Vagina (tissue), 2 donors: ENCODE measurements at regions not wholly inside any gene's neighbourhood (a gene's known extent, or its start where the extent isn't known, plus 50 kb on each side); places are given as distances from the start of the nearest gene placed in this dataset.

Experiments
- DNase-seq, 2 donors: peaks; one replicate each; pipeline ENCODE4 v3.0.0-alpha.2; 2017; ENCODE audit errors: extremely low spot score in 2 of 2
- H3K27ac ChIP-seq: fragments of 200-600 bp; sonication (generic); one replicate; pipeline ENCODE4 v1.5.1; 2019
- H3K27me3 ChIP-seq: fragments of 200-600 bp; sonication (generic); one replicate; pipeline ENCODE4 v1.5.1; 2019
- H3K36me3 ChIP-seq, 2 donors: fragments of 200-600 bp; sonication (generic); one replicate each; pipeline ENCODE4 v1.5.1; 2017 to 2019
- H3K4me1 ChIP-seq: fragments of 200-600 bp; sonication (generic); one replicate; pipeline ENCODE4 v1.5.1; 2019
- H3K4me3 ChIP-seq, 2 donors: fragments of 200-600 bp; sonication (generic); 1 replicate in 1 of 2; 2 replicates in 1 of 2; pipeline ENCODE4 v1.5.1; 2016 to 2019
- H3K9me3 ChIP-seq: fragments of 200-600 bp; sonication (generic); one replicate; pipeline ENCODE4 v1.5.1; 2019
- CTCF ChIP-seq, 3 experiments: fragments of 450-650 bp in 2 of 3; fragments of 200-600 bp in 1 of 3; sonication (generic) in 1 of 3; IDR thresholded peaks; one replicate each; pipeline ENCODE4 v1.5.1; 2017 to 2019; ENCODE audit warnings: antibody characterized with exemption in 3 of 3, mild to moderate bottlenecking in 2 of 3, moderate library complexity in 2 of 3
- POLR2A ChIP-seq, 2 donors: fragments of 450-650 bp; IDR thresholded peaks; one replicate each; pipeline ENCODE4 v1.6.1; 2017; ENCODE audit warnings: antibody characterized with exemption in 2 of 2, mild to moderate bottlenecking in 2 of 2, moderate library complexity in 2 of 2
- POLR2AphosphoS5 ChIP-seq, 2 donors: sonication (generic); formaldehyde crosslinking; IDR thresholded peaks; one replicate each; pipeline ENCODE4 v1.9.0; 2017; ENCODE audit warnings: antibody characterized with exemption in 2 of 2, mild to moderate bottlenecking in 2 of 2, low read depth in 1 of 2; ENCODE audit not compliant: insufficient read depth in 1 of 2
- intact Hi-C: fragments of 100-400 bp; cut with DNase I; formaldehyde crosslinking; loops from one replicate; pipeline ENCODE4 v1.15.1; 2023

- intact Hi-C loops, result no loop called here
- no peaks in the 10 kb centered on the region for H3K27me3 ChIP-seq
- no peaks in the 10 kb centered on the region for H3K9me3 ChIP-seq
- no peaks in the 10 kb centered on the region for H3K36me3 ChIP-seq
- no peaks in the 10 kb centered on the region for H3K4me1 ChIP-seq
- H3K27ac ChIP-seq, result no peak overlapping the region
- TF ChIP-seq CTCF (IDR thresholded peaks at IDR 0.05), result no peak
- TF ChIP-seq POLR2AphosphoS5 (IDR thresholded peaks at IDR 0.05; ENCODE audit: insufficient read depth in 1 of 2, low read depth in 1 of 2), result no peak
- no peak for TF ChIP-seq POLR2A (IDR thresholded peaks at IDR 0.05)
- DNase-seq, result no peak
- no peak overlapping the region for H3K4me3 ChIP-seq
These were observed 697.0 kb downstream of the LIG4 start for GRCh38 chr13:107518292-107518691.

- Histone ChIP-seq H3K9me3 (no peaks in the 10 kb centered on the region), H3K27ac (no peak overlapping the region), H3K27me3 (no peaks in the 10 kb centered on the region), H3K36me3 (no peaks in the 10 kb centered on the region), H3K4me1 (no peaks in the 10 kb centered on the region), H3K4me3 (no peak overlapping the region)
- no peak for DNase-seq
- intact Hi-C loops, result no loop called here
- TF ChIP-seq CTCF (IDR thresholded peaks at IDR 0.05), result no peak
- TF ChIP-seq POLR2AphosphoS5 (IDR thresholded peaks at IDR 0.05; ENCODE audit: insufficient read depth in 1 of 2, low read depth in 1 of 2), result no peak
- TF ChIP-seq POLR2A (IDR thresholded peaks at IDR 0.05), result no peak
These were observed 698.8 kb downstream of the LIG4 start for GRCh38 chr13:107516517-107516916.

- intact Hi-C loops, result no loop called here
- no peak for DNase-seq
- Histone ChIP-seq H3K36me3 (no peaks in the 10 kb centered on the region), H3K27ac (no peak overlapping the region), H3K4me1 (no peaks in the 10 kb centered on the region), H3K27me3 (no peaks in the 10 kb centered on the region), H3K4me3 (no peak overlapping the region), H3K9me3 (no peaks in the 10 kb centered on the region)
- TF ChIP-seq CTCF (IDR thresholded peaks at IDR 0.05) (no peak), POLR2AphosphoS5 (IDR thresholded peaks at IDR 0.05; ENCODE audit: insufficient read depth in 1 of 2, low read depth in 1 of 2) (no peak), POLR2A (IDR thresholded peaks at IDR 0.05) (no peak)
These were observed 702.8 kb downstream of the LIG4 start for GRCh38 chr13:107512551-107512950.

- DNase-seq, result no peak
- no peak overlapping the region for H3K27ac ChIP-seq
- TF ChIP-seq POLR2AphosphoS5 (IDR thresholded peaks at IDR 0.05; ENCODE audit: insufficient read depth in 1 of 2, low read depth in 1 of 2), result no peak
- TF ChIP-seq POLR2A (IDR thresholded peaks at IDR 0.05), result no peak
- no peak for TF ChIP-seq CTCF (IDR thresholded peaks at IDR 0.05)
- no peaks in the 10 kb centered on the region for H3K4me1 ChIP-seq
- no peaks in the 10 kb centered on the region for H3K9me3 ChIP-seq
- H3K27me3 ChIP-seq, result no peaks in the 10 kb centered on the region
- intact Hi-C loops, result no loop called here
- no peak overlapping the region for H3K4me3 ChIP-seq
- no peaks in the 10 kb centered on the region for H3K36me3 ChIP-seq
These were observed 717.7 kb downstream of the LIG4 start for GRCh38 chr13:107497661-107498060.

- TF ChIP-seq POLR2A (IDR thresholded peaks at IDR 0.05), result no peak
- no peak for TF ChIP-seq CTCF (IDR thresholded peaks at IDR 0.05)
- no peak for TF ChIP-seq POLR2AphosphoS5 (IDR thresholded peaks at IDR 0.05; ENCODE audit: insufficient read depth in 1 of 2, low read depth in 1 of 2)
- Histone ChIP-seq H3K36me3 (no peaks in the 10 kb centered on the region), H3K27ac (no peak overlapping the region), H3K4me1 (no peaks in the 10 kb centered on the region), H3K9me3 (no peaks in the 10 kb centered on the region), H3K27me3 (no peaks in the 10 kb centered on the region), H3K4me3 (no peak overlapping the region)
- intact Hi-C loops, result no loop called here
- no peak for DNase-seq
These were observed 722.1 kb downstream of the LIG4 start for GRCh38 chr13:107493266-107493665.
